GM13976 (cell line): ENCODE measurements at regions not wholly inside any gene's neighbourhood (a gene's known extent, or its start where the extent isn't known, plus 50 kb on each side); places are given as distances from the start of the nearest gene placed in this dataset.

Experiments used
- DNase-seq: peaks from one replicate; pipeline ENCODE4 v3.0.0; 2012; ENCODE audit warnings: low spot score
- CTCF ChIP-seq: IDR thresholded peaks from 2 replicates; pipeline ENCODE4 v1.5.1; 2012; ENCODE audit warnings: borderline replicate concordance, mild to moderate bottlenecking; ENCODE audit not compliant: insufficient read depth; ENCODE audit errors: extremely low read depth, missing control alignments, control extremely low read depth
- in situ Hi-C: fragments of 300-500 bp; cut with MboI; formaldehyde crosslinking; loops from one replicate; pipeline ENCODE4 v1.12.0; 2022; ENCODE audit warnings: low sequenced_read_pairs, mixed read lengths, inconsistent platforms; ENCODE audit not compliant: unreplicated experiment

- no peak for TF ChIP-seq CTCF
- in situ Hi-C loops = no loop called here
- no peak for DNase-seq
Observed at GRCh38 chr4:77488882-77489281, 116.7 kb upstream of the CXCL13 start.

GRCh38 chr4:77493120-77493752 is 112.4 kb upstream of the CXCL13 start:
- in situ Hi-C loops = no loop called here
- TF ChIP-seq CTCF = no peak
- DNase-seq = peak; percentile 31

GRCh38 chr4:77493829-77494551 is 111.6 kb upstream of the CXCL13 start:
- no peak for DNase-seq
- in situ Hi-C loops = no loop called here
- no peak for TF ChIP-seq CTCF

GRCh38 chr4:77496457-77496856 is 109.2 kb upstream of the CXCL13 start:
- no peak for TF ChIP-seq CTCF
- in situ Hi-C loops = no loop called here
- no peak for DNase-seq

- in situ Hi-C loops = no loop called here
- no peak for TF ChIP-seq CTCF
- no peak for DNase-seq
Observed at GRCh38 chr4:77500801-77501200, 104.8 kb upstream of the CXCL13 start.

- no peak for TF ChIP-seq CTCF
- in situ Hi-C loops = no loop called here
- no peak for DNase-seq
Observed at GRCh38 chr4:77501240-77501639, 104.4 kb upstream of the CXCL13 start.
